ENCODE measurements at regions not wholly inside any gene's neighbourhood (a gene's known extent, or its start where the extent isn't known, plus 50 kb on each side); places are given as distances from the start of the nearest gene placed in this dataset.

GRCh38 chr13:106369091-106369490 lies 166.4 kb downstream of the EFNB2 start:
- Histone ChIP-seq H3K27me3 (no peaks in the 10 kb centered on the region), H3K9me3 (no peaks in the 10 kb centered on the region), H3K4me1 (no peaks in the 10 kb centered on the region), H3K27ac (no peak overlapping the region), H3K36me3 (no peaks in the 10 kb centered on the region), H3K4me3 (no peak overlapping the region)
- intact Hi-C loops (cut with DNase I) = no loop called here
- DNase-seq (no peak), ATAC-seq (no peak)
- 53% methylated on average over 6 of the region's 6 CpGs for whole genome bisulfite sequencing (ENCODE audit: insufficient coverage, low coverage, low lambda C conversion rate, missing lambda C conversion rate)
- TF ChIP-seq CTCF (IDR thresholded peaks at IDR 0.05) (no peak), POLR2A (IDR thresholded peaks at IDR 0.05) (no peak)

GRCh38 chr13:106367361-106367971 lies 168.0 kb downstream of the EFNB2 start:
- intact Hi-C loops (cut with DNase I) = no loop called here
- Histone ChIP-seq H3K9me3 (no peaks in the 10 kb centered on the region), H3K27ac (no peak overlapping the region), H3K4me3 (no peak overlapping the region), H3K36me3 (no peaks in the 10 kb centered on the region), H3K4me1 (no peaks in the 10 kb centered on the region), H3K27me3 (no peaks in the 10 kb centered on the region)
- ATAC-seq = no peak
- WGBS (ENCODE audit: insufficient coverage, low coverage, low lambda C conversion rate, missing lambda C conversion rate) = 56% methylated on average over 3 of the region's 3 CpGs
- TF ChIP-seq POLR2A (IDR thresholded peaks at IDR 0.05) (no peak), CTCF (IDR thresholded peaks at IDR 0.05) (no peak)
- DNase-seq = no peak

- Histone ChIP-seq H3K4me3 (no peak overlapping the region), H3K9me3 (no peaks in the 10 kb centered on the region), H3K27ac (no peak overlapping the region), H3K27me3 (no peaks in the 10 kb centered on the region), H3K36me3 (no peaks in the 10 kb centered on the region), H3K4me1 (no peaks in the 10 kb centered on the region)
- ATAC-seq (no peak), DNase-seq (no peak)
- WGBS (ENCODE audit: insufficient coverage, low coverage, low lambda C conversion rate, missing lambda C conversion rate) = 74% methylated on average over 5 of the region's 5 CpGs
- intact Hi-C loops (cut with DNase I) = no loop called here
- TF ChIP-seq CTCF (IDR thresholded peaks at IDR 0.05) = no peak
These were observed 172.8 kb downstream of the EFNB2 start for GRCh38 chr13:106362707-106363106.

- no peak for DNase-seq
- Histone ChIP-seq H3K27ac (no peak overlapping the region), H3K36me3 (no peaks in the 10 kb centered on the region), H3K4me3 (no peak overlapping the region), H3K27me3 (no peaks in the 10 kb centered on the region), H3K9me3 (no peaks in the 10 kb centered on the region), H3K4me1 (no peaks in the 10 kb centered on the region)
- no peak for ATAC-seq
- intact Hi-C loops (cut with DNase I) = no loop called here
- TF ChIP-seq CTCF (IDR thresholded peaks at IDR 0.05) = no peak
- TF ChIP-seq POLR2A (IDR thresholded peaks at IDR 0.05) = no peak
- 48% methylated on average over 2 of the region's 2 CpGs for WGBS (ENCODE audit: insufficient coverage, low coverage, low lambda C conversion rate, missing lambda C conversion rate)
These were observed 173.8 kb downstream of the EFNB2 start for GRCh38 chr13:106361621-106362020.

GRCh38 chr13:106357198-106357597 lies 178.3 kb downstream of the EFNB2 start:
- TF ChIP-seq POLR2A (IDR thresholded peaks at IDR 0.05) (no peak), CTCF (IDR thresholded peaks at IDR 0.05) (no peak)
- H3K4me1 ChIP-seq = no peaks in the 10 kb centered on the region
- H3K9me3 ChIP-seq = no peaks in the 10 kb centered on the region
- H3K4me3 ChIP-seq = no peak overlapping the region
- intact Hi-C loops (cut with DNase I) = no loop called here
- no peak overlapping the region for H3K27ac ChIP-seq
- WGBS (ENCODE audit: insufficient coverage, low coverage, low lambda C conversion rate, missing lambda C conversion rate) = 38% methylated on average over 2 of the region's 2 CpGs
- no peak for DNase-seq
- no peaks in the 10 kb centered on the region for H3K36me3 ChIP-seq
- ATAC-seq = no peak
- no peaks in the 10 kb centered on the region for H3K27me3 ChIP-seq

Measured in right lobe of liver (tissue), 6 donors.